ENCODE measurements at regions not wholly inside any gene's neighbourhood (a gene's known extent, or its start where the extent isn't known, plus 50 kb on each side); places are given as distances from the start of the nearest gene placed in this dataset.

- no peak for DNase-seq
These were observed 180.9 kb downstream of the ZNF621 start for GRCh38 chr3:40705663-40706062.

GRCh38 chr3:40713306-40713705 is 188.5 kb downstream of the ZNF621 start:
- DNase-seq: no peak

GRCh38 chr3:40713795-40714194 is 189.0 kb downstream of the ZNF621 start:
- no peak for DNase-seq

GRCh38 chr3:40714771-40715345 is 190.1 kb downstream of the ZNF621 start:
- no peak for DNase-seq

GRCh38 chr3:40715551-40715950 is 190.8 kb downstream of the ZNF621 start:
- no peak for DNase-seq

- DNase-seq: no peak
These were observed 192.7 kb downstream of the ZNF621 start for GRCh38 chr3:40717471-40717870.

- no peak for DNase-seq
These were observed 193.4 kb downstream of the ZNF621 start for GRCh38 chr3:40718209-40718608.

- DNase-seq: no peak
These were observed 193.9 kb downstream of the ZNF621 start for GRCh38 chr3:40718681-40719080.

GRCh38 chr3:40719660-40720287 is 195.0 kb downstream of the ZNF621 start:
- peak; percentile 5 for DNase-seq

GRCh38 chr3:40720341-40720740 is 195.6 kb downstream of the ZNF621 start:
- no peak for DNase-seq

GRCh38 chr3:40720863-40721262 is 196.1 kb downstream of the ZNF621 start:
- DNase-seq: no peak

- DNase-seq: no peak
These were observed 198.4 kb downstream of the ZNF621 start for GRCh38 chr3:40723083-40723660.

GRCh38 chr3:40725031-40725430 is 200.3 kb downstream of the ZNF621 start:
- peak; percentile 83 for DNase-seq

- no peak for DNase-seq
These were observed 206.7 kb downstream of the ZNF621 start for GRCh38 chr3:40731445-40731844.

- DNase-seq: no peak
These were observed 212.2 kb downstream of the ZNF621 start for GRCh38 chr3:40736943-40737342.

GRCh38 chr3:40737343-40737742 is 212.6 kb downstream of the ZNF621 start:
- no peak for DNase-seq

GRCh38 chr3:40739971-40740370 is 215.2 kb downstream of the ZNF621 start:
- no peak for DNase-seq

- DNase-seq: no peak
These were observed 217.0 kb downstream of the ZNF621 start for GRCh38 chr3:40741729-40742128.

GRCh38 chr3:40745381-40746106 is 220.8 kb downstream of the ZNF621 start:
- no peak for DNase-seq

- no peak for DNase-seq
These were observed 226.9 kb downstream of the ZNF621 start for GRCh38 chr3:40751666-40752065.

GRCh38 chr3:40752492-40752891 is 227.7 kb downstream of the ZNF621 start:
- DNase-seq: no peak

- DNase-seq: no peak
These were observed 228.6 kb downstream of the ZNF621 start for GRCh38 chr3:40753291-40753770.

GRCh38 chr3:40753951-40754350 is 229.2 kb downstream of the ZNF621 start:
- peak; percentile 84 for DNase-seq

GRCh38 chr3:40754994-40755393 is 230.2 kb downstream of the ZNF621 start:
- DNase-seq: no peak
